CD14-positive monocyte (primary cell): ENCODE measurements at regions not wholly inside any gene's neighbourhood (a gene's known extent, or its start where the extent isn't known, plus 50 kb on each side); places are given as distances from the start of the nearest gene placed in this dataset.
"Not testable (repeated sequence)": the region's sequence is repeated elsewhere in the genome, so short reads cannot be mapped to it uniquely, and the experiment has no call there.

Source experiments
- DNase-seq, 3 donors: peaks; one replicate each; pipeline ENCODE4 v3.0.0-alpha.2; 2011 to 2022
- H2AFZ ChIP-seq: 2 replicates; pipeline ENCODE4 v1.6.0; 2012; ENCODE audit warnings: mild to moderate bottlenecking, low read depth, low read length, inconsistent platforms; ENCODE audit not compliant: insufficient read depth, poor library complexity, severe bottlenecking
- H3K27ac ChIP-seq, 2 donors: 1 replicate in 1 of 2; 2 replicates in 1 of 2; pipeline ENCODE4 v1.5.1; 2012 to 2013; ENCODE audit warnings: low read length in 2 of 2, control low read depth in 1 of 2, inconsistent platforms in 1 of 2, low read depth in 1 of 2, mild to moderate bottlenecking in 1 of 2
- H3K27me3 ChIP-seq, 2 donors: one replicate each; pipeline versions ENCODE4 v1.6.0 to v1.6.1; 2011 to 2013; ENCODE audit warnings: low read length in 2 of 2; ENCODE audit not compliant: control insufficient read depth in 2 of 2, insufficient read depth in 2 of 2
- H3K36me3 ChIP-seq, 2 donors: replicated peaks in 1 of 2; 1 replicate in 1 of 2; 2 replicates in 1 of 2; pipeline versions ENCODE4 v1.5.1 to v1.6.1; 2012 to 2013; ENCODE audit warnings: low read length in 2 of 2, control low read depth in 1 of 2, inconsistent platforms in 1 of 2, mild to moderate bottlenecking in 1 of 2; ENCODE audit not compliant: insufficient read depth in 2 of 2, control insufficient read depth in 1 of 2
- H3K4me1 ChIP-seq, 2 donors: 1 replicate in 1 of 2; 2 replicates in 1 of 2; pipeline versions ENCODE4 v1.5.1 to v1.6.1; 2012 to 2013; ENCODE audit warnings: low read length in 2 of 2, control low read depth in 1 of 2, inconsistent platforms in 1 of 2, mild to moderate bottlenecking in 1 of 2, moderate library complexity in 1 of 2; ENCODE audit not compliant: insufficient read depth in 2 of 2, control insufficient read depth in 1 of 2
- H3K4me2 ChIP-seq: replicated peaks from 2 replicates; pipeline ENCODE3; 2012; ENCODE audit warnings: low read length, moderate library complexity, mild to moderate bottlenecking; ENCODE audit not compliant: poor library complexity, severe bottlenecking; ENCODE audit errors: extremely low read depth
- H3K4me3 ChIP-seq, 3 experiments: fragments of 200-600 bp in 1 of 3; sonication (generic) in 1 of 3; replicated peaks in 1 of 3; 1 replicate in 2 of 3; 2 replicates in 1 of 3; pipeline ENCODE4 v1.5.1; 2011 to 2013; ENCODE audit warnings: low read length in 3 of 3, mild to moderate bottlenecking in 3 of 3, control low read depth in 2 of 3, low read depth in 2 of 3, inconsistent platforms in 1 of 3, moderate library complexity in 1 of 3
- H3K79me2 ChIP-seq: 2 replicates; pipeline ENCODE4 v1.6.0; 2012; ENCODE audit warnings: mild to moderate bottlenecking, control low read depth, inconsistent platforms, low read length, moderate library complexity; ENCODE audit not compliant: insufficient read depth
- H3K9ac ChIP-seq: 2 replicates; pipeline ENCODE4 v1.6.0; 2017; ENCODE audit warnings: low read length, mild to moderate bottlenecking; ENCODE audit not compliant: insufficient read depth, poor library complexity, severe bottlenecking
- H3K9me3 ChIP-seq, 2 donors: replicated peaks in 1 of 2; 1 replicate in 1 of 2; 2 replicates in 1 of 2; pipeline versions ENCODE4 v1.5.1 to v1.6.1; 2012 to 2013; ENCODE audit warnings: low read length in 2 of 2, control low read depth in 1 of 2; ENCODE audit not compliant: control insufficient read depth in 1 of 2, insufficient read depth in 1 of 2
- H4K20me1 ChIP-seq: 2 replicates; pipeline ENCODE4 v1.6.0; 2012; ENCODE audit warnings: mild to moderate bottlenecking, low read length, control low read depth, moderate library complexity; ENCODE audit not compliant: insufficient read depth
- H3K27ac Mint-ChIP-seq, 7 donors: one replicate each; pipeline ENCODE4 v1.8.0; 2020; ENCODE audit warnings: mild to moderate bottlenecking in 7 of 7, mixed read lengths in 7 of 7, moderate library complexity in 6 of 7, inconsistent platforms in 2 of 7
- H3K27me3 Mint-ChIP-seq, 3 donors: one replicate each; pipeline ENCODE4 v1.8.0; 2021 to 2022; ENCODE audit warnings: low read depth in 3 of 3, mild to moderate bottlenecking in 3 of 3, mixed read lengths in 3 of 3, moderate library complexity in 3 of 3, inconsistent platforms in 1 of 3
- H3K36me3 Mint-ChIP-seq, 2 donors: one replicate each; pipeline ENCODE4 v1.8.0; 2020; ENCODE audit warnings: mixed read lengths in 2 of 2, inconsistent platforms in 1 of 2, mild to moderate bottlenecking in 1 of 2
- H3K4me1 Mint-ChIP-seq: one replicate; pipeline ENCODE4 v1.8.0; 2020; ENCODE audit warnings: mild to moderate bottlenecking, mixed read lengths
- H3K4me3 Mint-ChIP-seq, 2 donors: one replicate each; pipeline ENCODE4 v1.8.0; 2020; ENCODE audit warnings: mild to moderate bottlenecking in 2 of 2, mixed read lengths in 2 of 2, moderate library complexity in 1 of 2
- H3K9me3 Mint-ChIP-seq, 7 donors: one replicate each; pipeline ENCODE4 v1.8.0; 2020 to 2022; ENCODE audit warnings: mixed read lengths in 7 of 7, mild to moderate bottlenecking in 6 of 7, moderate library complexity in 6 of 7, inconsistent platforms in 2 of 7
- CTCF ChIP-seq: fragments of 200-600 bp; IDR thresholded peaks from one replicate; pipeline ENCODE4 v1.8.0; 2022; ENCODE audit warnings: antibody characterized with exemption, mild to moderate bottlenecking
- WGBS: methylation state at CpG from one replicate; pipeline ENCODE4 v1.1.5; 2013; ENCODE audit warnings: missing lambda C conversion rate; ENCODE audit not compliant: insufficient coverage; 5-methylcytosine and 5-hydroxymethylcytosine counted together
- intact Hi-C, 2 donors: fragments of 100-400 bp; cut with micrococcal nuclease; formaldehyde crosslinking; loops; one replicate each; pipeline versions ENCODE4 v1.15.0 to v1.15.1; 2023

- intact Hi-C loops = no loop called here
- no peak overlapping the region for H3K27ac Mint-ChIP-seq
Observed at GRCh38 chr1:188826800-188827199, 1650.9 kb downstream of the BRINP3 start.

GRCh38 chr1:188827400-188827799 lies 1650.3 kb downstream of the BRINP3 start:
- WGBS = no CpG with 5 or more reads among the region's 2 CpGs
- DNase-seq = no peak
- Mint-ChIP-seq H3K27me3 (no peaks in the 10 kb centered on the region), H3K4me1 (no peaks in the 10 kb centered on the region), H3K9me3 (peaks cover 0 to 3% (median 0%) of the 10 kb centered on the region in 7 donors), H3K4me3 (no peak overlapping the region), H3K27ac (no peak overlapping the region), H3K36me3 (no peaks in the 10 kb centered on the region)
- Histone ChIP-seq H3K9ac (no peak overlapping the region), H3K4me2 (no peak overlapping the region), H3K4me3 (no peak overlapping the region), H3K4me1 (no peaks in the 10 kb centered on the region), H4K20me1 (no peaks in the 10 kb centered on the region), H3K79me2 (no peaks in the 10 kb centered on the region), H3K9me3 (no peaks in the 10 kb centered on the region), H3K36me3 (no peaks in the 10 kb centered on the region), H3K27me3 (no peaks in the 10 kb centered on the region), H2AFZ (no peak overlapping the region), H3K27ac (no peak overlapping the region)
- TF ChIP-seq CTCF = no peak
- intact Hi-C loops = no loop called here

More at GRCh38 chr1:188826800-188827199, 1650.9 kb downstream of the BRINP3 start:
- no peaks in the 10 kb centered on the region for H3K79me2 ChIP-seq
- peaks cover 0 to 3% (median 0%) of the 10 kb centered on the region in 7 donors for H3K9me3 Mint-ChIP-seq
- H3K4me2 ChIP-seq = no peak overlapping the region
- no peak overlapping the region for H3K4me3 Mint-ChIP-seq
- H3K9me3 ChIP-seq = no peaks in the 10 kb centered on the region
- H3K36me3 Mint-ChIP-seq = no peaks in the 10 kb centered on the region
- no peaks in the 10 kb centered on the region for H4K20me1 ChIP-seq
- H3K27me3 Mint-ChIP-seq = no peaks in the 10 kb centered on the region
- no peaks in the 10 kb centered on the region for H3K4me1 ChIP-seq
- H3K36me3 ChIP-seq = no peaks in the 10 kb centered on the region
- no peak overlapping the region for H3K27ac ChIP-seq
- H3K9ac ChIP-seq = no peak overlapping the region
- H3K4me1 Mint-ChIP-seq = no peaks in the 10 kb centered on the region
- H2AFZ ChIP-seq = no peak overlapping the region
- no peak for DNase-seq
- no peak for TF ChIP-seq CTCF
- no peak overlapping the region for H3K4me3 ChIP-seq
- H3K27me3 ChIP-seq = no peaks in the 10 kb centered on the region

GRCh38 chr1:188841111-188841696 lies 1636.5 kb downstream of the BRINP3 start:
- not testable (repeated sequence) for H3K4me1 Mint-ChIP-seq

More at GRCh38 chr1:188841111-188841696, 1636.5 kb downstream of the BRINP3 start:
- H3K9me3 Mint-ChIP-seq = peaks cover 4 to 14% (median 7%) of the 10 kb centered on the region in 7 donors
- H3K4me3 ChIP-seq, H4K20me1 ChIP-seq, H3K36me3 Mint-ChIP-seq, H3K4me3 Mint-ChIP-seq, H2AFZ ChIP-seq, H3K79me2 ChIP-seq, H3K27ac ChIP-seq, H3K4me1 ChIP-seq, H3K9ac ChIP-seq, intact Hi-C loops, H3K36me3 ChIP-seq, H3K27me3 ChIP-seq, H3K4me2 ChIP-seq, H3K27me3 Mint-ChIP-seq, DNase-seq: not testable (repeated sequence)
- H3K9me3 ChIP-seq = peaks cover 0 to 11% of the 10 kb centered on the region in 2 donors
- WGBS = 96% methylated on average over 32 of the region's 40 CpGs
- H3K27ac Mint-ChIP-seq = peak overlapping the region in 1 of 7 donors; percentile 41
